PFSK-1 (cell line): ENCODE measurements at regions not wholly inside any gene's neighbourhood (a gene's known extent, or its start where the extent isn't known, plus 50 kb on each side); places are given as distances from the start of the nearest gene placed in this dataset.

Experiments
- FOXP2 ChIP-seq: optimal IDR thresholded peaks from 2 replicates; pipeline ENCODE3; 2011; ENCODE audit warnings: borderline replicate concordance, control low read depth, inconsistent platforms; ENCODE audit not compliant: insufficient read depth; ENCODE audit errors: extremely low read length, extremely low read depth
- POLR2AphosphoS5 ChIP-seq: IDR thresholded peaks from 2 replicates; pipeline ENCODE4 v1.6.1; 2012; ENCODE audit warnings: low read depth, mild to moderate bottlenecking, control low read depth, low read length, moderate library complexity
- SIN3A ChIP-seq: IDR thresholded peaks from 2 replicates; pipeline ENCODE4 v1.6.1; 2012; ENCODE audit warnings: mild to moderate bottlenecking, low read length, moderate library complexity, borderline replicate concordance; ENCODE audit not compliant: insufficient read depth
- TAF1 ChIP-seq: IDR thresholded peaks from 2 replicates; pipeline ENCODE4 v1.6.1; 2012; ENCODE audit warnings: low read length, control low read depth, borderline replicate concordance; ENCODE audit not compliant: insufficient read depth
- TF ChIP-seq, protein P1 (sequence below), 2 experiments: IDR thresholded peaks; 2 replicates each; pipeline versions ENCODE4 v1.6.1 to v1.8.0; 2011 to 2012; ENCODE audit warnings: low read depth in 2 of 2, low read length in 2 of 2, control low read depth in 1 of 2, inconsistent platforms in 1 of 2, mild to moderate bottlenecking in 1 of 2, moderate library complexity in 1 of 2; ENCODE audit not compliant: insufficient read depth in 1 of 2

DNA sequence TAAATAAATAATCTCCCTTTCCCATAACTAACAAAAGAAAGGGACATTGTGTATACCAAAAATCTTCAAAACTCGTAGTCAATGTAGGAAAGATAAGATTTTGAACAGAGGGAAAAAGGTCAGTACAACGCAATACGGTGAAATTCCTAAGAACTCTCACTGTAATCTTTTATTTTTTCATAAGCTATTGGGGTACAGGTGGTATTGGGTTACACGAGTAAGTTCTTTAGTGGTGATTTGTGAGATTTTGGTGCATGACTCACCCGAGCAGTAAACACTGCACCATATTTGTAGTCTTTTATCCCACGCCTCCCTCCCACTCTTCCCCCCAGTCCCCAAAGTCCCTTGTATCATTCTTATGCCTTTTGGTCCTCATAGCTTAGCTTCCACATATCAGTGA, 718.0 kb downstream of the TBL1XR1 start:
- no peak for TF ChIP-seq POLR2AphosphoS5
- no peak for TF ChIP-seq FOXP2
- TF ChIP-seq, protein P1, sequence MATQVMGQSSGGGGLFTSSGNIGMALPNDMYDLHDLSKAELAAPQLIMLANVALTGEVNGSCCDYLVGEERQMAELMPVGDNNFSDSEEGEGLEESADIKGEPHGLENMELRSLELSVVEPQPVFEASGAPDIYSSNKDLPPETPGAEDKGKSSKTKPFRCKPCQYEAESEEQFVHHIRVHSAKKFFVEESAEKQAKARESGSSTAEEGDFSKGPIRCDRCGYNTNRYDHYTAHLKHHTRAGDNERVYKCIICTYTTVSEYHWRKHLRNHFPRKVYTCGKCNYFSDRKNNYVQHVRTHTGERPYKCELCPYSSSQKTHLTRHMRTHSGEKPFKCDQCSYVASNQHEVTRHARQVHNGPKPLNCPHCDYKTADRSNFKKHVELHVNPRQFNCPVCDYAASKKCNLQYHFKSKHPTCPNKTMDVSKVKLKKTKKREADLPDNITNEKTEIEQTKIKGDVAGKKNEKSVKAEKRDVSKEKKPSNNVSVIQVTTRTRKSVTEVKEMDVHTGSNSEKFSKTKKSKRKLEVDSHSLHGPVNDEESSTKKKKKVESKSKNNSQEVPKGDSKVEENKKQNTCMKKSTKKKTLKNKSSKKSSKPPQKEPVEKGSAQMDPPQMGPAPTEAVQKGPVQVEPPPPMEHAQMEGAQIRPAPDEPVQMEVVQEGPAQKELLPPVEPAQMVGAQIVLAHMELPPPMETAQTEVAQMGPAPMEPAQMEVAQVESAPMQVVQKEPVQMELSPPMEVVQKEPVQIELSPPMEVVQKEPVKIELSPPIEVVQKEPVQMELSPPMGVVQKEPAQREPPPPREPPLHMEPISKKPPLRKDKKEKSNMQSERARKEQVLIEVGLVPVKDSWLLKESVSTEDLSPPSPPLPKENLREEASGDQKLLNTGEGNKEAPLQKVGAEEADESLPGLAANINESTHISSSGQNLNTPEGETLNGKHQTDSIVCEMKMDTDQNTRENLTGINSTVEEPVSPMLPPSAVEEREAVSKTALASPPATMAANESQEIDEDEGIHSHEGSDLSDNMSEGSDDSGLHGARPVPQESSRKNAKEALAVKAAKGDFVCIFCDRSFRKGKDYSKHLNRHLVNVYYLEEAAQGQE (IDR thresholded peaks at IDR 0.05; ENCODE audit: insufficient read depth in 1 of 2, low read depth in 2 of 2, low read length in 2 of 2): no peak
- TF ChIP-seq SIN3A: no peak
- TF ChIP-seq TAF1: no peak

DNA sequence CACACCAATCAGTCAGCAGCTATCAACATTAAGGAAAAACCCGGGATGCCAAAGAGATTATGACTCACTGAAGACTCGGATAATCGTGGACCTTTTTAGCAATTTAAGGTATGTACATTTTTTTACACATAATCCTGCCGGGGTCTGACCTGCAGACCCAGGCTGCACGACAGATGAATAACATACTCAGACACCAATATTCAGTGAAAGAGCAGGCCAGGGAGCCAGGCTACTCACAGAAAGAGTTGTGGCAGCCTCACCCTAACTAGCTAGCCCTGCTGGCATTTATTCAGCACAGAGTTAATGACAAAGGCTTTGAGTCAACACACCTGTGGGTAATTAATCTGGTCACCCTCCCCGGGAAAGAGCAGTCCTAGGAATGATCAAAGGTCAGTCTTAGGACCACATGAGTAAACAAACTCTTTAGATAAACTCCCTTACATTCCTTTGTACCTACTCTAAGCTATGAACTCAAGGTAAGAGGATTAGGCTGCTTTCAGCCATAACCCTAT, 727.5 kb downstream of the TBL1XR1 start:
- TF ChIP-seq, protein P1 (IDR thresholded peaks at IDR 0.05; ENCODE audit: insufficient read depth in 1 of 2, low read depth in 2 of 2, low read length in 2 of 2): no peak
- TF ChIP-seq TAF1 (no peak), POLR2AphosphoS5 (no peak), SIN3A (no peak), FOXP2 (no peak)

DNA sequence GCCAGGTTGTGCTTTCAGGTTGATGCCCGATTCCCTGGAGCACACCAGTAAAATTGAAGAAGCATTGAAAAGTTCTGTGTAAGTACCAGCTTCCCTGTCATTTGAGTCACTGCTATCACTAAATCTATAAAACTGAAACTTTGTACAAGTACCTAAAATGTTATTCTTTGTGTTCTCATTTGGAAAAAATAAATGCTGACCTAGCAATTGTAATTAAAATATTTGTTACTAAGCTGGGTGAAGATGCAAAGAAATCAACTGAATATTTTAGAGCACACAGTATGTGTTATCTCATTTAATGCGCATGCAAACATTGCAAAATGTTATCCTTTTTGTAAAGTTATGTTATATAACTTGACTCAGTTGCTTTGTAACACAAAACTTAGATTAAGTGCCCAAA, 733.7 kb downstream of the TBL1XR1 start:
- TF ChIP-seq, protein P1 (IDR thresholded peaks at IDR 0.05; ENCODE audit: insufficient read depth in 1 of 2, low read depth in 2 of 2, low read length in 2 of 2): no peak
- no peak for TF ChIP-seq TAF1
- TF ChIP-seq SIN3A: no peak

DNA sequence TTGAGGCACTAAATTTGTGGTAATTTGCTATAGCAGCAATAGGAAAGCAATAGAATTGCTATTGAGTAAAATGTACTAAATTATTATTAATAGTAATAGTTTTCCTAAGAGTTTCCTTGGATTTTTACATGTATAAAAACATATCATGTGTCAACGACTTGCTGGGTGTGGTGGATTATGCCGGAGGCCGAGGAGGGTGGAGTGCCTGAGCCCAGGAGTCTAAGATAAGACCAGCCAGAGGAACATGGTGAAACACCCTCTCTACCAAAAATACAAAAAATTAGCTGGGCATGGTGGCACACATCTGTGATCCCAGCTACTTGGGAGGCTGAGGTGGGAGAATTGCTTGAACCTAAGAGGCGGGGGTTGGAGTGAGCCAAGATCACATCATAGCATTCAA, 749.9 kb downstream of the TBL1XR1 start:
- TF ChIP-seq POLR2AphosphoS5 (no peak), FOXP2 (no peak), SIN3A (no peak), TAF1 (no peak)
- TF ChIP-seq, protein P1 (IDR thresholded peaks at IDR 0.05; ENCODE audit: insufficient read depth in 1 of 2, low read depth in 2 of 2, low read length in 2 of 2): no peak

DNA sequence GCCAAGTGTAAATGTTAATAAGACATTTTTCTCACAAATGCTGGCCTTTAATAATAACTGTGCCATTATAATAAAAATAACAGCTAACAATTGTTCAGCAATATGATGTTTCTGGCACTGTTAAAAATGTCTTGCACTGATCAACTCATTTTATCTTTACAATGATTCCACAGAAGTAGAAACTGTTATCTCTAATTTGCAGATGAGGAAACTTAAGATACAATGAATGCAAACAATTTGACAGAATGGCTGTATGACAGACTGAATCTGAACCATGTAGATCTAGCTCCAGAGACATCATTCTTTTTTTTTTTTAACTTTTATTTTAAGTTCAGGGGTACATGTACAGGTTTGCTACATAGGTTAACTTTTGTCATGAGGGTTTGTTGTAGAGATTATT, 755.0 kb downstream of the TBL1XR1 start:
- TF ChIP-seq TAF1: no peak
